HG02763 (cell line): ENCODE measurements at regions not wholly inside any gene's neighbourhood (a gene's known extent, or its start where the extent isn't known, plus 50 kb on each side); places are given as distances from the start of the nearest gene placed in this dataset.

ENCODE experiments used
- ATAC-seq: cut with Tn5 transposase; IDR thresholded peaks from one replicate; pipeline ENCODE4 v1.9.1; 2021; ENCODE audit warnings: mild to moderate bottlenecking, moderate library complexity; ENCODE audit not compliant: unreplicated experiment

GRCh38 chr7:25952261-25953057 is 199.5 kb upstream of the NFE2L3 start:
- ATAC-seq = no peak

- no peak for ATAC-seq
Measured at GRCh38 chr7:25953859-25954258, 198.1 kb upstream of the NFE2L3 start.

- ATAC-seq = no peak
Measured at GRCh38 chr7:25954395-25954794, 197.6 kb upstream of the NFE2L3 start.

- ATAC-seq = no peak
Measured at GRCh38 chr7:25959168-25959734, 192.7 kb upstream of the NFE2L3 start.

- no peak for ATAC-seq
Measured at GRCh38 chr7:25963733-25964132, 188.3 kb upstream of the NFE2L3 start.

- ATAC-seq = peak; percentile 34
Measured at GRCh38 chr7:25964483-25964991, 187.5 kb upstream of the NFE2L3 start.

- no peak for ATAC-seq
Measured at GRCh38 chr7:25965405-25966123, 186.4 kb upstream of the NFE2L3 start.

GRCh38 chr7:25966469-25966868 is 185.5 kb upstream of the NFE2L3 start:
- no peak for ATAC-seq

GRCh38 chr7:25967278-25968204 is 184.5 kb upstream of the NFE2L3 start:
- peak; percentile 8 for ATAC-seq

GRCh38 chr7:25968205-25968993 is 183.6 kb upstream of the NFE2L3 start:
- peak; percentile 63 for ATAC-seq

GRCh38 chr7:25970356-25970755 is 181.6 kb upstream of the NFE2L3 start:
- ATAC-seq = no peak

- no peak for ATAC-seq
Measured at GRCh38 chr7:25970911-25971310, 181.1 kb upstream of the NFE2L3 start.

- no peak for ATAC-seq
Measured at GRCh38 chr7:25976630-25977029, 175.4 kb upstream of the NFE2L3 start.

GRCh38 chr7:25978466-25978865 is 173.5 kb upstream of the NFE2L3 start:
- no peak for ATAC-seq

- no peak for ATAC-seq
Measured at GRCh38 chr7:25979605-25980004, 172.4 kb upstream of the NFE2L3 start.

- ATAC-seq = no peak
Measured at GRCh38 chr7:25982684-25983083, 169.3 kb upstream of the NFE2L3 start.

- ATAC-seq = no peak
Measured at GRCh38 chr7:25985196-25985595, 166.8 kb upstream of the NFE2L3 start.

GRCh38 chr7:25988640-25989039 is 163.4 kb upstream of the NFE2L3 start:
- ATAC-seq = no peak

- ATAC-seq = no peak
Measured at GRCh38 chr7:25989140-25989705, 162.8 kb upstream of the NFE2L3 start.
